ENCODE measurements at regions not wholly inside any gene's neighbourhood (a gene's known extent, or its start where the extent isn't known, plus 50 kb on each side); places are given as distances from the start of the nearest gene placed in this dataset.
A peak's percentile ranks its signal among the peaks of the same experiment; 100 is the strongest.

- H3K36me3 ChIP-seq (ENCODE audit: insufficient read depth, low read length) = no peaks in the 10 kb centered on the region
- H3K4me3 ChIP-seq = no peak overlapping the region
- H3K9ac ChIP-seq (ENCODE audit: insufficient read length) = no peak overlapping the region
- no peak for TF ChIP-seq EZH2 (IDR thresholded peaks at IDR 0.05)
- no peak for TF ChIP-seq FOXP2 (optimal IDR thresholded peaks at IDR 0.05; ENCODE audit: control extremely low read depth, extremely low read length, insufficient read depth)
- TF ChIP-seq POLR2AphosphoS5 (IDR thresholded peaks at IDR 0.05; ENCODE audit: borderline replicate concordance, low read depth, low read length) = no peak
- DNase-seq (ENCODE audit: low read depth, low spot score) = peak; percentile 5
- H3K9me3 ChIP-seq (ENCODE audit: low read depth, low read length) = no peaks in the 10 kb centered on the region
- no peak overlapping the region for H3K27ac ChIP-seq
Measured at GRCh38 chr6:84456803-84457202, 229.4 kb upstream of the CEP162 start.

- DNase-seq (ENCODE audit: low read depth, low spot score) = no peak
- Histone ChIP-seq H3K4me3 (no peak overlapping the region), H3K9me3 (ENCODE audit: low read depth, low read length) (no peaks in the 10 kb centered on the region), H3K27ac (no peak overlapping the region), H3K36me3 (ENCODE audit: insufficient read depth, low read length) (no peaks in the 10 kb centered on the region), H3K9ac (ENCODE audit: insufficient read length) (no peak overlapping the region)
- TF ChIP-seq EZH2 (IDR thresholded peaks at IDR 0.05) (no peak), POLR2AphosphoS5 (IDR thresholded peaks at IDR 0.05; ENCODE audit: borderline replicate concordance, low read depth, low read length) (no peak), FOXP2 (optimal IDR thresholded peaks at IDR 0.05; ENCODE audit: control extremely low read depth, extremely low read length, insufficient read depth) (no peak)
Measured at GRCh38 chr6:84455511-84456029, 228.1 kb upstream of the CEP162 start.

- DNase-seq (ENCODE audit: low read depth, low spot score) = no peak
- H3K27ac ChIP-seq = no peak overlapping the region
- no peaks in the 10 kb centered on the region for H3K9me3 ChIP-seq (ENCODE audit: low read depth, low read length)
- H3K9ac ChIP-seq (ENCODE audit: insufficient read length) = no peak overlapping the region
- TF ChIP-seq FOXP2 (optimal IDR thresholded peaks at IDR 0.05; ENCODE audit: control extremely low read depth, extremely low read length, insufficient read depth) (no peak), POLR2AphosphoS5 (IDR thresholded peaks at IDR 0.05; ENCODE audit: borderline replicate concordance, low read depth, low read length) (no peak), EZH2 (IDR thresholded peaks at IDR 0.05) (no peak)
- H3K4me3 ChIP-seq = no peak overlapping the region
- no peaks in the 10 kb centered on the region for H3K36me3 ChIP-seq (ENCODE audit: insufficient read depth, low read length)
Measured at GRCh38 chr6:84453499-84453898, 226.1 kb upstream of the CEP162 start.

- H3K4me3 ChIP-seq = no peak overlapping the region
- no peak for DNase-seq (ENCODE audit: low read depth, low spot score)
- H3K36me3 ChIP-seq (ENCODE audit: insufficient read depth, low read length) = no peaks in the 10 kb centered on the region
- H3K27ac ChIP-seq = no peak overlapping the region
- no peak overlapping the region for H3K9ac ChIP-seq (ENCODE audit: insufficient read length)
- TF ChIP-seq FOXP2 (optimal IDR thresholded peaks at IDR 0.05; ENCODE audit: control extremely low read depth, extremely low read length, insufficient read depth) (no peak), POLR2AphosphoS5 (IDR thresholded peaks at IDR 0.05; ENCODE audit: borderline replicate concordance, low read depth, low read length) (no peak), EZH2 (IDR thresholded peaks at IDR 0.05) (no peak)
- no peaks in the 10 kb centered on the region for H3K9me3 ChIP-seq (ENCODE audit: low read depth, low read length)
Measured at GRCh38 chr6:84450018-84450417, 222.6 kb upstream of the CEP162 start.

- H3K36me3 ChIP-seq (ENCODE audit: insufficient read depth, low read length) = no peaks in the 10 kb centered on the region
- TF ChIP-seq POLR2AphosphoS5 (IDR thresholded peaks at IDR 0.05; ENCODE audit: borderline replicate concordance, low read depth, low read length) (no peak), FOXP2 (optimal IDR thresholded peaks at IDR 0.05; ENCODE audit: control extremely low read depth, extremely low read length, insufficient read depth) (no peak), EZH2 (IDR thresholded peaks at IDR 0.05) (no peak)
- no peaks in the 10 kb centered on the region for H3K9me3 ChIP-seq (ENCODE audit: low read depth, low read length)
- H3K9ac ChIP-seq (ENCODE audit: insufficient read length) = no peak overlapping the region
- DNase-seq (ENCODE audit: low read depth, low spot score) = no peak
- no peak overlapping the region for H3K4me3 ChIP-seq
- no peak overlapping the region for H3K27ac ChIP-seq
Measured at GRCh38 chr6:84449220-84449619, 221.8 kb upstream of the CEP162 start.

GRCh38 chr6:84448331-84448730 is 220.9 kb upstream of the CEP162 start:
- Histone ChIP-seq H3K9me3 (ENCODE audit: low read depth, low read length) (no peaks in the 10 kb centered on the region), H3K27ac (no peak overlapping the region), H3K9ac (ENCODE audit: insufficient read length) (no peak overlapping the region), H3K4me3 (no peak overlapping the region), H3K36me3 (ENCODE audit: insufficient read depth, low read length) (no peaks in the 10 kb centered on the region)
- TF ChIP-seq POLR2AphosphoS5 (IDR thresholded peaks at IDR 0.05; ENCODE audit: borderline replicate concordance, low read depth, low read length) = no peak
- TF ChIP-seq FOXP2 (optimal IDR thresholded peaks at IDR 0.05; ENCODE audit: control extremely low read depth, extremely low read length, insufficient read depth) = no peak
- TF ChIP-seq EZH2 (IDR thresholded peaks at IDR 0.05) = no peak
- no peak for DNase-seq (ENCODE audit: low read depth, low spot score)

- H3K9ac ChIP-seq (ENCODE audit: insufficient read length) = no peak overlapping the region
- H3K27ac ChIP-seq = no peak overlapping the region
- no peak for TF ChIP-seq POLR2AphosphoS5 (IDR thresholded peaks at IDR 0.05; ENCODE audit: borderline replicate concordance, low read depth, low read length)
- TF ChIP-seq EZH2 (IDR thresholded peaks at IDR 0.05) = no peak
- TF ChIP-seq FOXP2 (optimal IDR thresholded peaks at IDR 0.05; ENCODE audit: control extremely low read depth, extremely low read length, insufficient read depth) = no peak
- DNase-seq (ENCODE audit: low read depth, low spot score) = no peak
- no peaks in the 10 kb centered on the region for H3K36me3 ChIP-seq (ENCODE audit: insufficient read depth, low read length)
- H3K4me3 ChIP-seq = no peak overlapping the region
- no peaks in the 10 kb centered on the region for H3K9me3 ChIP-seq (ENCODE audit: low read depth, low read length)
Measured at GRCh38 chr6:84447651-84448050, 220.2 kb upstream of the CEP162 start.

GRCh38 chr6:84445068-84445467 is 217.6 kb upstream of the CEP162 start:
- Histone ChIP-seq H3K27ac (no peak overlapping the region), H3K9me3 (ENCODE audit: low read depth, low read length) (no peaks in the 10 kb centered on the region), H3K36me3 (ENCODE audit: insufficient read depth, low read length) (no peaks in the 10 kb centered on the region), H3K4me3 (no peak overlapping the region), H3K9ac (ENCODE audit: insufficient read length) (no peak overlapping the region)
- TF ChIP-seq FOXP2 (optimal IDR thresholded peaks at IDR 0.05; ENCODE audit: control extremely low read depth, extremely low read length, insufficient read depth) = no peak
- DNase-seq (ENCODE audit: low read depth, low spot score) = no peak

- TF ChIP-seq FOXP2 (optimal IDR thresholded peaks at IDR 0.05; ENCODE audit: control extremely low read depth, extremely low read length, insufficient read depth) = no peak
- no peak for TF ChIP-seq POLR2AphosphoS5 (IDR thresholded peaks at IDR 0.05; ENCODE audit: borderline replicate concordance, low read depth, low read length)
- TF ChIP-seq EZH2 (IDR thresholded peaks at IDR 0.05) = no peak
Measured at GRCh38 chr6:84442208-84442607, 214.8 kb upstream of the CEP162 start.

More at GRCh38 chr6:84442208-84442607, 214.8 kb upstream of the CEP162 start:
- DNase-seq (ENCODE audit: low read depth, low spot score) = no peak
- no peak overlapping the region for H3K4me3 ChIP-seq
- no peaks in the 10 kb centered on the region for H3K9me3 ChIP-seq (ENCODE audit: low read depth, low read length)
- H3K27ac ChIP-seq = no peak overlapping the region
- H3K9ac ChIP-seq (ENCODE audit: insufficient read length) = no peak overlapping the region
- H3K36me3 ChIP-seq (ENCODE audit: insufficient read depth, low read length) = no peaks in the 10 kb centered on the region

All from SK-N-MC (cell line).